HCT116 (cell line): ENCODE measurements at regions not wholly inside any gene's neighbourhood (a gene's known extent, or its start where the extent isn't known, plus 50 kb on each side); places are given as distances from the start of the nearest gene placed in this dataset.

ENCODE experiments used
- POLR2A ChIP-seq: IDR thresholded peaks from 2 replicates; pipeline ENCODE4 v1.7.0; 2011; ENCODE audit warnings: borderline replicate concordance; ENCODE audit not compliant: insufficient read depth, insufficient read length; ENCODE audit errors: extremely low read depth
- TF ChIP-seq, protein P1 (sequence below), 3 experiments: fragments of 200-600 bp in 1 of 3; sonication (generic) in 1 of 3; IDR thresholded peaks in 2 of 3; conservative IDR thresholded peaks in 1 of 3; 2 replicates each; pipeline ENCODE4 v1.5.1; 2012 to 2017; ENCODE audit warnings: low read depth in 2 of 3, low read length in 2 of 3, antibody characterized with exemption in 1 of 3, borderline replicate concordance in 1 of 3, control low read depth in 1 of 3, mild to moderate bottlenecking in 1 of 3, mixed read lengths in 1 of 3, mixed run types in 1 of 3, moderate library complexity in 1 of 3; ENCODE audit not compliant: insufficient read depth in 1 of 3

DNA sequence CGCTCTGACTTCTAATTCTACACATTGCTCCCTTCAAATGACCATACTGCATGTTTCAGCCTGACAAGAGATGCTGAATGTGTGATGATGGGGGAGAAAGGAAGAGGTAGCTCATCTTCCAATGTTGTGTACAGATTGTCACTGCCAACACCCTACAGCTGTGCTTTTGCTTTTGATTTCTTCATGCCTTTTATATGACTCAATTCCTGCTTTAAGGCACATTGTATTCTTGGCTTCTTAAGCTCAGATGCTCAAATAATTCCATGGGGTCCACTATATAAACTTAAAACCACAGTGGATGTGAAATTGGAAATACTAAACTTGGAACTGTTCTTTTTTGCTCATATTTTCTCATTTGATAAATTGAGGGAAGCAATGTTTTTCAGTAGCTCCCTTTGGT, 183.2 kb upstream of the WDFY3 start:
- TF ChIP-seq, protein P1, sequence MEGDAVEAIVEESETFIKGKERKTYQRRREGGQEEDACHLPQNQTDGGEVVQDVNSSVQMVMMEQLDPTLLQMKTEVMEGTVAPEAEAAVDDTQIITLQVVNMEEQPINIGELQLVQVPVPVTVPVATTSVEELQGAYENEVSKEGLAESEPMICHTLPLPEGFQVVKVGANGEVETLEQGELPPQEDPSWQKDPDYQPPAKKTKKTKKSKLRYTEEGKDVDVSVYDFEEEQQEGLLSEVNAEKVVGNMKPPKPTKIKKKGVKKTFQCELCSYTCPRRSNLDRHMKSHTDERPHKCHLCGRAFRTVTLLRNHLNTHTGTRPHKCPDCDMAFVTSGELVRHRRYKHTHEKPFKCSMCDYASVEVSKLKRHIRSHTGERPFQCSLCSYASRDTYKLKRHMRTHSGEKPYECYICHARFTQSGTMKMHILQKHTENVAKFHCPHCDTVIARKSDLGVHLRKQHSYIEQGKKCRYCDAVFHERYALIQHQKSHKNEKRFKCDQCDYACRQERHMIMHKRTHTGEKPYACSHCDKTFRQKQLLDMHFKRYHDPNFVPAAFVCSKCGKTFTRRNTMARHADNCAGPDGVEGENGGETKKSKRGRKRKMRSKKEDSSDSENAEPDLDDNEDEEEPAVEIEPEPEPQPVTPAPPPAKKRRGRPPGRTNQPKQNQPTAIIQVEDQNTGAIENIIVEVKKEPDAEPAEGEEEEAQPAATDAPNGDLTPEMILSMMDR (IDR thresholded peaks at IDR 0.05 in 2 of 3, conservative IDR thresholded peaks at IDR 0.05 in 1 of 3; ENCODE audit: borderline replicate concordance in 1 of 3, insufficient read depth in 1 of 3, low read depth in 2 of 3, low read length in 2 of 3) = no peak
- no peak for TF ChIP-seq POLR2A
